Esophagus mucosa (tissue), 1 donor: ENCODE measurements at regions not wholly inside any gene's neighbourhood (a gene's known extent, or its start where the extent isn't known, plus 50 kb on each side); places are given as distances from the start of the nearest gene placed in this dataset.
"Not testable (repeated sequence)": the region's sequence is repeated elsewhere in the genome, so short reads cannot be mapped to it uniquely, and the experiment has no call there.

ENCODE experiments used
- ATAC-seq: fragments of 200-7000 bp; cut with Tn5 transposase; one replicate; pipeline ENCODE4 v1.9.1; 2020
- donor health status: DM: yes; HTN: yes; CAD: no.

DNA sequence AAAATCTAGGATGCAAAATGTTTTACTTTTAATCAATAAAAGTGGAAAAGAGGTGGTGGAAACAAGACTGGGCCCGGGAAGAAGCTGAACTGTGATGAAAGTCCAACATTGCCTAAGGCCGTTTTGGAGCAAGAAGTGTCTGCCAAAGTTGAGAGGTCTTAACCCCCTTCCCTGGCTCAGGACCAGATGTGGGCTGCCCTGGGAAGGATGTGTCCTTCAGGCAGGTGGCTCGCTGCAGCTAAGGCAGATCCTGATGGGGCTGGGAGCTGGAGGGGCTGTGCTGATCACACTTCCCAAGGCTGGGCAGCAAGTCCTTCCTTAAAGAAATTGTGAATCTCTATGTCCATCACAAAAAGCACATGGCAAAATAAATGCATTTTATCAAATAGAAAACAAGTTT is 581.6 kb downstream of the GALC start:
- ATAC-seq, result no peak

DNA sequence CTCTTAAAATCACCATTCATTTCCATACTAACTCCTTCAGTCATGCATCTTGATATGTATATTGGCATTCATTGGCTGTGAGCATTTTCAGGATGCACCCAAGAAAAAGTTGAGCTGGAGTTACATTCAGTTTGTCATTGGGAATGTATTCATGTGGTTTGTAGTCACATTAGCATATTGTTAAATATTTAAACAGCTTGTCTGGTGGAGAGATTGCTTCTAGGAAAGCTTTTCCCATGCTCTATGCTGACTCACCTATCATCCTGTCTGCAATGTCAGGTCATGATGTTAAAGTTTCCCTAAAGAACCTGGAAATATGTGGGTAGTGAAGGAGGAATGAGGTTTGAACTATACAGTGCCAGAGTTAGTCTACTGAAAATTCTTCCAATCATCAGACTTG is 583.6 kb downstream of the GALC start:
- no peak for ATAC-seq

DNA sequence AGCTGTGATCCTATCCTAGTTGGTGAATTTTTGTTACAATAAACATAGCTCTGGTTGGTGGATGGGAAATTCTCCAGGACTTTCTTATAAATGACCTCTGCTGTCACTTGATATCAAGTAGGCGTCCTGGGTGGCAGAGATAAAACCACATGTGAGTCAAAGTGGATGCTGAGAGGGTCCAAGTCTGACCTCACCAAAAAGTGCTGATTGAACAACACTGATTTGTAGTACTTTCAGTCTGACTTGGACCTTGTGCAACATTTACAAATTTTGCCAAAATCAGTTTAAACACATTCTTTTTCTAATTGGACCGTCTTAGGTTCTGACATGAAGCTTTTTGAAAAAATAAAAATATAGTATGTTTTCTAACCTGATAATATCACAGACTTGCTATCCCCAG is 585.6 kb downstream of the GALC start:
- no peak for ATAC-seq

DNA sequence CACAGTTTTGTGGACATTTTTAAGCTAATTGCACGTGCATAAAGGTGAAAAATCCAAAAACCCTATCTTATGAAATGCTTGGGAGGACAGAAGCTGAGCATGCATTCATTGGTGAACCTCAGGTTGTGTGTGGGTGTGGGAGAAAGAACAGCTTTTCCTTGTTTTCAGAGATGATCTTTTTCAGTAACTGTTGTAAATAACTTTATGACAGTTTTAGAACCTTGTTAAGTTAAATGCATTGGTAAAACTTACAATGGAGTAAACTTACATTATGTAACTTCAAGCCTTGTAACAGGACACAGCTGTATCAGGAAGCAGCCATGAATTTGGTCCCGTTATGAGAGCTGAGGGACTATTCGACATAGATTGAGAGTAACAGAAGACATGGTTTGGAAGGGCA is 587.4 kb downstream of the GALC start:
- ATAC-seq, result no peak

DNA sequence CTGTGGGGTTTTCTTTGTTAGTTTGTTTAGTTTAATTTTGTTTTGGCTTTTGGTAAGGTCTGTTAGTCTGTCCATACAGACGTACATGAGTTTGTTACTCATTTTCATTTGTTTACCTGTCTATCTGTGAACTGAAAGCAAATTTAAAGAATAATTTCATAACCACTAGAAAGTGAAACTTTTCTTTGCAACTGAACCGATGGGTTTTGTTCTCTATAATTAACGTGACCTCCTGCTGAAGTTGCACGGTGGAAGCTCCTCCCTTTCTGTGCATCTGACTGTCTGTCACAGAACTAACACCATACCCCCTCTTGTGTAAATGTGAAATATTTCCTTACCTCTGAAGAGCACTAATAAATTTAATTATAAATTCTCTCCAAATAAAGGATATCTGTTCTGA is 595.5 kb downstream of the GALC start:
- ATAC-seq, result no peak

DNA sequence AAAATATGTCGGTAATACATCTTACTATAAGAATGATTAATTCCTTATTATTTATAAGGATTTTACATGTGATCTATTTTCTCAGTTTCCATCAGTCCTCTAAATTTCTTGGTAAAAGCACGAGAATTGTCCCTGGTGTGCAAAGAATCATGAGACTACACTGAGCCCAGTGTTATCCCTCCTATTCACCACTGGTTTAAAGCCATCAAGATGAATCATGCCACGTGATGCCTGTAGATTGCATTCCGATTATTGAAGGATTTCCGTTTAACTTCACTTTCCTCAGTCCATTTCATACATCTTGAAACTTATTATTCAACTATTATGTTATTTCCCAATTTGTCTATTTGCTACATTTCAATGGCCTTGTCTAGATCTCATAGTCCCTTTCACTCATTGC is 601.9 kb downstream of the GALC start:
- no peak for ATAC-seq

DNA sequence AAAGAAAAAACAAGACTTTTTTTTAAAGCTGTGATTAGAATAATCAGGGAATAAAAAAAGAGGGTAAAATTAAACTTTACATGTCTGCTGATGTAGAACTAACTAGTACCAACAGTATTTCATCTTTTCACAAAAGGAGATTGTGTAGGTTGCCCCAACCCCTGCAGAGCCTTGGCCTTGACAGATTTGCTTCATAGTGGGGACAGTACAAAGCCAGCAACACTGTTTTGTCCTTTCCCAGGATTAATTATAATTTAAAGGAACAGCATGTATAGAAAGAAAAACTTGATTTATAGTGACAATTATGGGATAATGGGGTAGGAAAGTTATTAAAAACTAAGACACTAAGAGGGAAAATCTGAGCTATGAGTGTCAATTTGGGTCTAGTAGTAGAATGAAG is 604.0 kb downstream of the GALC start:
- ATAC-seq, result no peak

DNA sequence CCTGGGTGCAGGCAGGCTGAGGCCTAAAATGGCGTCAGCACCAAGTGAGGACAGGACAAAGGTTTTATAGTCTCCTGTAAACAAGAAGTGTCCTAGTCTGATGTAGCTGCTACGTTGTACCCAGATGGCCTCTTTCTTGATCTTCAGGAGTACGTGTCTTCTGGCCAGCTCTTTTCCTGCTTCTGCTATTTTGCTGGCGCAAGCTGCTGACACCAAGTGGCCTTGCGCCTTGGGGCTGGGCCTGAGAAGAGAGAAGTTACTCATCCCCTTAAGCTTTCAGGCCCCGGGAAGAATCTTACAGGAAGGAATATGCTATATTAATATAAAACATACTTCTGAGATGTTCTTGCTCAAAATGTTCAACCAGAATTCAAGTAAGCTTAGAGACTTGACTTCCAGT is 605.2 kb downstream of the GALC start:
- ATAC-seq, result no peak

DNA sequence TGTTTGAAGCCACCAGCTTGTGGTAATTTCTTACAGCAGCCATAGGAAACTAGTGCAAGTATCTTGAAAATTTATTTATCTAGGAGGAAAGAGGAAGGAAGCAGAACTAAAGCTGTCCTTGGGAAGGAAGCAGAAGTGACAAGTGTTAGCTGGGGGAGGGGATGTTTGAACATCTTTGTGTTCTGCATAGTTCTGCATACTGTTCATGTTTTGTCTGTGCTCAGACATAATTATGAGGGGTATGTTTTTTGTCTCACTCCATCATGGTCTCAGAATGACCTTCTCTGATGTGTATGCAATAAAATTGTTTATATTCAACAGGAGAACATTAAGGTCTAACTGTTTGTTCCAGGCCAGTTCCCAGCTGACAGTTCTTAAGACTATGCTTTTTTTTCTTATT is 606.5 kb downstream of the GALC start:
- ATAC-seq, result no peak

DNA sequence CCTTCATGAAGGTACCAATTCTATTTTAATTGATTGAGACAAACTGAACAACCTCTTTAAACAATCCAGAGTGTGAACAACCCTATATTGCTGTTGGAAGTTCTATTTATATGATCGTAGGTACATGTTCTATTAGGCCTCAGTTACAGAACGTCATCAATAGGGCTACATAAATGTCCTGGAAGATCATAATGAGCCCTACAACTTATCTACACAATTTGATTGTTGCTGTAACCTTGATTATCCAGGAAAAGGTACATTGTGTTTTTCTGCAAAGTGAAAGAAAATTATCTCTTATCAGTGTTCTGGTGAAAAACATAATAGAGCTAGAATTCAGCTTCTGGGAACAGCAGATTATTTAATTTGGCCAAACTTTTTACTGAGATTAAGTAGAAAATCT is 612.9 kb downstream of the GALC start:
- ATAC-seq, result no peak

DNA sequence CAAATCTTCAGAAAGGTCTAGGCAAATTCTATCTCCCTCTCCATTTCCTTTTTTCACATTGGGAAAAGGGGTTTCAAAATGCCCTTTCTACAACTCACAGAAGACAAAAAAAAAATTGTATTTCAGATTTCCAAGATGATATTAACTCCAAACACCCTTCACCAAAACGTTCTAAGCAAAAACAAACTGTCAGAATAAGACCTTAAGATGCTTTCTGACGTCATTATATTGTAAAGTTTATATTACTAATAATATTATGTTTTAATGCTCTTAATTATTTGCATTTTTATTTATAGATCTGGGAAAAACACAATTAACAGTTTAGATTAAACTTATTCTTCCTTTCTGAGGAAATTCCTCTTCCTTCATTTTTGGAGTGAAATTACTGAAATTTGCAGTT is 624.2 kb downstream of the GALC start:
- no peak for ATAC-seq

DNA sequence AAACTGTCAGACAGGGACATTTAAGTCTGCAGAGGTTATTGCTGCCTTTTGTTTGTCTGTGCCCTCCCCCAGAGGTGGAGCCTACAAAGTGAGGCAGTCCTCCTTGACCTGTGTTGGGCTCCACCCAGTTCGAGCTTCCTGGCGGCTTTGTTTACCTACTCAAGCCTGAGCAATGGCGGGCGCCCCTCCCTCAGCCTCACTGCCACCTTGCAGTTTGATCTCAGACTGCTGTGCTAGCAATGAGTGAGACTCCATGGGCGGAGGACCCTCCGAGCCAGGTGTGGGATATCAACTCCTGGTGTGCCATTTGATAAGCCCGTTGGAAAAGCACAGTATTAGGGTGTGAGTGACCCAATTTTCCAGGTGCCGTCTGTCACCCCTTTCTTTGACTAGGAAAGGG is 632.7 kb downstream of the GALC start:
- not testable (repeated sequence) for ATAC-seq

DNA sequence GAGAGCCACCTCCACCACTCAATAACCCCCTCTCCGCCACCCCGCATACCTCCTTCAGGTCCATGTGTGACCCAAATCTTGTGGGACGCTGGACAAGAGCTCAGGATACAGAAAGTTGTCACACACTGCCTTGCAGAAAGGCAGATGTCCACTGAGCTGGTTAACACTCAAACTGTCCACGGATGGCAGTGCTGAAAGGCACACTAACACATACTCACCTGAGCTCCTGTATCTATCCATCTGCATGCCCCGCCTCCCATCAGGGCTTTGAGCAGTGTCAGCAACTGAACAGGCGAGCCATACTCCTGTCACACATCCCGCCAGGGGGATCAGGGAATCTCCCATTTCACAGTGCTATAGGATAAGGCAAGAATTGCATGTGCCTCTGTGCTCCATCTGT is 642.0 kb downstream of the GALC start:
- ATAC-seq, result no peak

DNA sequence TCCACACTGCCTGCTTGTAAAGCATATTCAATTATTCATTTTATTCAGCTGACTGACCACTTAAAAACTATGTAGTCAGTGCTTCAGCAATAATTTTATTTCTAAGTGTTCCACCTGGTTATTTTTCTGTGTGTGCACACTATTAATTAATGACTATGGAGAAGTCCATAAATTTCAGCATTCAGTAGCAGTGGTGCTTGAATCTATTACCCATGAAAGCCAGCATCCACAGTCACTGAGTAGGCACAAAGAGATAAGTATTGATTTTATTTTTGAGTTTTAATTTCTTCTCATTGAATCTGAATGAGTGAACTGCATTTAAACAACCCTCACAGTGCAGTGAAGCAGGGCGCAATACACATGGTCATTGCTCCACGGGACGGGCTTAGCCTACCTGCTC is 643.1 kb downstream of the GALC start:
- ATAC-seq, result no peak

DNA sequence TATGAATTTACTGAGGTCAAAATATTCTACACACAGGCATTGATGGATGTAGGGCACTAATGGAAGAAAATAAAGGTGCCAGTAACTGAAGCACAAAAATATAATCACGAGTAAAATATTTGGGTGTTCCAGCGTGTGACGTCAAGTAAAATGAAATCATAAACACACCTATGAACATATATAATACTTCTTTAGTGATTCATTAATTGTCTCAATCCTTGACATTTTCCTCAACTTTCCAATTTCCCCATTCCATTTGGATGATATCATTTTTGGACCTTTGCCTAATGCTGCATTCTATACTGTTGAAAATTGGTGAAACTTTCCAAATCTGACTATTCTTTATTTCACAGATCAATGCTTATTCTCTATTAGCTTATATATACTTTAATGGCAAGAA is 649.3 kb downstream of the GALC start:
- no peak for ATAC-seq

DNA sequence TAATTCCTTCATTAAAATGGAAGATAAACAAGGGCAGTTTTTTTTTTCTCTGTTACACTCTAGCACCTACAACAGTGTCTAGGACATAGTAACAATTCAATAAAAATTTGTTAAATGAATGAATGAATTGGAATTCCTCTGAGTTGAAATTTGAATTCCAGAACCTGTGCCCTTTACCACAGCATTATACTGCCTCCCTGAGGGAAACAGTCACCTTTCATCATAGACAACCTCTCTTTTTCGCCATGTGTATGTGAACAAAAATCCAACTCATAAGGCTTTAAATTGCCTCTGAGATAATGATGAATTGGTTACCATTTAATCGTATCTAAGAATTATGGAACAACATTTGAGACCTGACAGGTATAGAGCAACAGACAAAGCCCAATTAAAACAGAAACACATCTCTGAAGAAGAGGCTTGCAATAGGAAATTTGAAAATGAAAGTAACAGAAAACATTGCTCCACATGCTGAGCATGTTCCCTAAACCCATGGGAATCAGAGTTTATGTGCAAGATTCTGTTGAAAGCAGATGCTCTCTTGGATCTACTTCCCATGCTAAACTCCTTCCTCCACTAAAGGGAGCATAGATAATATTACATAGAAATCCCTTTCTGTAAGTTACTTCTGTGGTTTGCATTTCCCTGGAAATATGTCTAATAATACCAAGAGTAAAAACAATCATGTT is 657.8 kb downstream of the GALC start:
- ATAC-seq, result no peak

DNA sequence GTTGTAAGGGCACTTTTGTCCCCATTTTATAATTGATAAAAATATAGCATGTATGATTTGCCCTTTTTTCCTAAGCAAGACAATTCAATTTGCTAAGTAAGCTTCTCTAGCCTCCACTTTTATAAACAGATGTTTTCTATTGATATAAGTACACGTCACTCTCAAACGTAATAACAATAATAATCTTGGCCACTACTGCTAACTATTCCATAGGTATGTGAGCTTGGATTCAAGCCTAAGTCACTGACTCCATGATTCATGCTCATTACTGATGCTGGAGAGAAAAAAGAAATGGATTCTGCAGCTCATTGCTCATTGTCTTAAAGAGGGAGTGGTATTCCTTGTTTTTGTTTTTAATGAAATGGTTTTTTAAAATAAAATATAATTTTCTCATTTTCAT is 661.0 kb downstream of the GALC start:
- no peak for ATAC-seq

DNA sequence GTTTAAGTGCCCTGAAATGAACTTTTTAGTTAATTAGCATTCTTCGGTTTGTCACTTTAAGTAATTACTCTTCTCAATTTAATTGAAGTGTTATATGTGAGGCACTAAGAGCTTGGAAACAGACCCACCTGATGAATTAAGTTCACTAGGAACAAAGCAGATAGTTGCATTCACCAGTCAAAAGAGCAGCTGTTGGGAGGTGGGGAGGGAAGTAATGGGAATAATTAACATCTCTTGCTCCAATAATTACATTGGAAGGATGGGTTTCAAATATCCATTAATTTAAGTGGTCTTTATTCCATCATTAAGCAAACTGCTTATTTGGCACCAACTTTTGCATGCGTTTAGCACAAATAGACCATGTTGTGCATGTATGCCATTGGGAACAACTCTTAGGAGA is 667.2 kb downstream of the GALC start:
- ATAC-seq, result no peak

DNA sequence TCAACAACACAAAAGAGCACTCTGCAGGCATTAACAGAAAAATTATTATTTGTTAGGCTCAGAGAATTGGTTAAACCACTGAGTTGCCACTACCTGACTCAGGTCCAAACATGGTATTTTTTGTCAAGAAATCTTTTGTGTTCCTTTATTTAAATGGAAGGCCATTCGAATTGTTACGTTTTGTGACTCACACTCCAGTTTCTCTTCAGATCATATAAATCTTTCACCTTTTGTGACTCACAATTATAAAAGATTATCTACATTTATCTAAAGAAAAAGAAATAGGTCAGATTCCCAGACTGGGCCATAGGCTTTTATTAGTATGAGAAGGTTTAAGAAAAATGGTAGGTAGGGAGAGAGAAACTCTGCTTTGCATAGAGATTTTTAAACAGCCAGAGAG is 669.8 kb downstream of the GALC start:
- no peak for ATAC-seq

DNA sequence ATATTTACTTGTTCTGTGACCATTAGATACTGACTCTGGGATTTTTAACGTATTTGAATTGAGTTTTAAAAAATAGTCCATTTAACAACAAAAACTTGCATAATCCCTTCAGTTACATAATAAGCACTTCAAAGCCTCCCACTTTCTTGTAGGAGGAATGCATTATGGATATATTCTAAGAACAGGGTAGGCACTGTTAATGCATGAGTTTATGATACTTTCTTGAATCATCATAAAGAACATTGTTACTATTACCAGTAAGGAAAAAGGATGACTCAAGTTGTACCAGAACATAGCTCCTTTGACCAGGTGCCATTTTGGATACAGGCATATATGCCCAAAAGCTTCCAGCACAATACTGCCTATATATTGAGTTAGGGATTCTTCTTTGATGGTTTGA is 671.4 kb downstream of the GALC start:
- no peak for ATAC-seq

DNA sequence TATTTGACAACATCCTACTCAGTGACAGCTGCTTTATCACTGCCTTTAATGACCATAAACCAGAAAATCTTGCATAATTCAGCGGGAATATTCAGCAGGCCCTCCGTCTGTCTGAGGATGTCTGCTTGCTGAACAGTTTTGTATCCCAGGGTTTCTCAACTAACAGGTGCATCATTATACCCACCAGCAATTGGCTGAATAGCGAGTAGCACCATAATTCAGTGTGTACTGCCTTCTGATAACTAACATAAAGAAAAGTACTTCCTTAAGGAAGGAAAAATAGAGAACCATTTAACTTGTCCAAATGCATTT is 680.1 kb downstream of the GALC start:
- no peak for ATAC-seq

DNA sequence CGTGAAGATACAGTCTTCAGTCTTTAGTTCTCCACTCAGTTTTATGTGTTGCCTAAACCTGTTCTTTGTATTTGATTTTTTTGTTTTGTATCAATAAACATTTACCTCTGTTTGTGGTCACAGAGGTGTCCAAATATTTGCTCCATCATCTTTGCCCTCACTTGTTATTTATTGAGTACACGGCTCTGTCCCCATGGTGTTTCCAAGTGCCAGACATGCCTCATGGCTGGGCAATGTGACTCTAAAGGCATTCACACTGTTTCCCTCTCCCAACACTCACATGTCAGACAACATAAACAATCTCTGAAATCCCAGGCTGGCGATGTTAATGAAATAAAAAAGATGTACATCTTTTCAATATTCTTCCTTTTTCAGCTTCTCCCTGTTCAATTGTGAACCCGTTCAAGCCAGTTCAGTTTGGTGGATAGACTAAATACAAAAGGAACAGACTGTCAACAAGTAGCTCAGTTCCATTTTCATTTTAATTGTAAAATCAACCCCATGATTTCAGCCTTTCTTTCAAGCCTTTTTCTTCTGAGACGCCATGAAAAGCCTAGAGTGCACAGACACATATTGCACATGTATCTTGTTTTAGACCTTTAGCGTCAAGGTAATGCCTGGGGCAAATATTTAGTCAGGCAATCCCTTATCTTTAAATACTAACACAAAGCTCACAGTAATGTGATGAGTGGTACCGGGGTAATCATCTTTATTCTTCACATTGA is 680.7 kb downstream of the GALC start:
- no peak for ATAC-seq

DNA sequence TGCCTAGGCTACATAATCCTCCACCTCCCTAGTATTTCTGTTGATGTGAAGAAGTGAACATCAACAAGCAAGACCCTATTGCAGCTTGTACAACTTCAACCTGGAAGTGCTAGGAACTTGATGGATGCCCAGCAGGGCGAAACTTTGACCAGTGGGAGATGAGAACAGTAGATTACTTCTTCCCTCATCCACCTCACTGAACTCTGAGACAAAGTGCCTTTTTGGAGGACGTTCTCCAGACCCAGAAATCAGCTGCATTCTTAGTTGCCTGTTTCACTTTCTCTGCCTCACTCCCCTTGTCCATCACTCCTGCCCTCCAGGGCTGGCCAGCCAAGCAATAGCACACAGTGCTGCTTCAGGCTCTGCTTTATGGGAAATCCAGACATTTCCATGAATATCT is 683.4 kb downstream of the GALC start:
- no peak for ATAC-seq

DNA sequence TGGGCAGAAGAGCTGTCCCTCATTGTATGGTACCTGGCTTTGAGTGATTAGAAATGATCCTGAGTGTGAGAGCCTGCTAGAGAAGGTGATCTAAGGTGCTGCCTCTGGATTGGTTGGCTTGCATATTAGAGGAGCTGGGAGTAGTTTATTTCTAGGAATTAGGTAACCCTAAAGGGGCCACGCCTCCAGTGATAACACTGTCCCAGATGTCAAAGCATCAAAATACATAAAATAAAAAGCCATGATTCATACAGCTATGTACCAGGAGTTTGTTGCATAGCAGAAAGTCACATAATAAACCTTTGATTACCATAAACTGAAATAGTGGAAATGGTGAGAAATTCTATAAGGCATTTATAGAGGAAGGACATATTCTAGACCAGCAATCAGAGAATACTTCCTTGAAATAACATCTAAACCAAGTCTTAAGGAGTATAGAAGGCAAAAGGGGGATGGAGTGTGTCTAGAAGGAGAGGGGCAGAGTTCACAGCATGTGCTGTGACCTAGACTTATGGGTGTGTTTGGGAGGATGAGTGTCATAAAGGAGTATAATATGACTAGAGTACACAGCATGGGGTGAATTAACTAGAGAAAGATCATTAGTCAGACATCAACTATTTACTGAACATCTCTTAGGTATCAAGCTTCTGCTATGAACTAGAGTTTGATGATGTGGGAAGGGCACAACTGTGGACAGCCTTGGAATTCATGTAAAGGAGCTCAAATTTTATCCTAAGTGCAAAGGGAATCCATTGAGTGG is 686.4 kb downstream of the GALC start:
- ATAC-seq, result no peak
